ENCODE measurements at regions not wholly inside any gene's neighbourhood (a gene's known extent, or its start where the extent isn't known, plus 50 kb on each side); places are given as distances from the start of the nearest gene placed in this dataset.

DNA sequence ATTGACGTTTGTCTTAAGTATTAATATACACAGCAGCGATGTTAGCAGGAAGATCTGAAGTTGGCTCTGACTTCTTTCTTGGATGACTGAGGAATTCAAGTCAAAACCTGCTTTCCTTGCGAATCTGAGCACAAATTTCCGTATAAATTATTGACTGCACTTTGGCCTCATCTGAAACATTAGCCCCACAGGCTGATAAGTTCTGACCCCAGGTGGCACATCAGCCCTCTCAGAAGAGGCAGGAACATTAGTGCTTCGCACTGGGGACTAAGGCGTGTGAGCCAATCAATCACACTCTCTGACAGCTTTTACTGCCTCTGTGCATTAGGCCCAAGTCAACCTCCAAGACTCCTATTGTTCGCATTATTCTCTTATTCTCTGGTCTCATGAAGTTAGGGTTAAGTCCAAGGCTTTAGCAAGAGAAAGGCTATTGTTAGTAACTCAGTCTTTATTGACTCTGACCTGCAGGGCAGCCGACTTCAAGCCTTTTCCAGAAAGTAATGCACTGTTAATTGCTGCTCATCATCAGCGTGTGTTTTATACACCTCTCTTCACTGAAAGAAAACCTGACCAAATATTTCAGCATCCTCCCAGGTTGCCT is 84.2 kb downstream of the ZNF608 start:
- TF ChIP-seq ISL1 (CRISPR knock-in tag; IDR thresholded peaks at IDR 0.05) (no peak), OSR1 (CRISPR knock-in tag; IDR thresholded peaks at IDR 0.05) (no peak)
- TF ChIP-seq, protein P1, sequence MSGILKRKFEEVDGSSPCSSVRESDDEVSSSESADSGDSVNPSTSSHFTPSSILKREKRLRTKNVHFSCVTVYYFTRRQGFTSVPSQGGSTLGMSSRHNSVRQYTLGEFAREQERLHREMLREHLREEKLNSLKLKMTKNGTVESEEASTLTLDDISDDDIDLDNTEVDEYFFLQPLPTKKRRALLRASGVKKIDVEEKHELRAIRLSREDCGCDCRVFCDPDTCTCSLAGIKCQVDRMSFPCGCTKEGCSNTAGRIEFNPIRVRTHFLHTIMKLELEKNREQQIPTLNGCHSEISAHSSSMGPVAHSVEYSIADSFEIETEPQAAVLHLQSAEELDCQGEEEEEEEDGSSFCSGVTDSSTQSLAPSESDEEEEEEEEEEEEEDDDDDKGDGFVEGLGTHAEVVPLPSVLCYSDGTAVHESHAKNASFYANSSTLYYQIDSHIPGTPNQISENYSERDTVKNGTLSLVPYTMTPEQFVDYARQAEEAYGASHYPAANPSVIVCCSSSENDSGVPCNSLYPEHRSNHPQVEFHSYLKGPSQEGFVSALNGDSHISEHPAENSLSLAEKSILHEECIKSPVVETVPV (CRISPR knock-in tag; IDR thresholded peaks at IDR 0.05) = no peak
